ENCODE measurements at regions not wholly inside any gene's neighbourhood (a gene's known extent, or its start where the extent isn't known, plus 50 kb on each side); places are given as distances from the start of the nearest gene placed in this dataset.

GRCh38 chr10:25114036-25114411, 60.8 kb upstream of the GPR158 start:
- peak overlapping the region; percentile 33 for H3K18ac ChIP-seq (ENCODE audit: low read length)
- no peak overlapping the region for H3K14ac ChIP-seq (ENCODE audit: low read length)
- no peak overlapping the region for H3K27ac ChIP-seq (replicated peaks; ENCODE audit: low read length)
- DNase-seq (ENCODE audit: low spot score), result no peak
- no peaks in the 10 kb centered on the region for H3K9me3 ChIP-seq (replicated peaks in 1 of 2; ENCODE audit: control insufficient read depth in 2 of 2, insufficient read depth in 1 of 2, low read depth in 1 of 2, low read length in 2 of 2)
- no peak overlapping the region for H2AFZ ChIP-seq (ENCODE audit: low read length)
- H3K4ac ChIP-seq (ENCODE audit: low read length), result no peak overlapping the region
- no peak overlapping the region for H4K8ac ChIP-seq (ENCODE audit: low read depth, low read length)
- no peak overlapping the region for H2BK5ac ChIP-seq (ENCODE audit: low read length)
- H4K91ac ChIP-seq (ENCODE audit: low read depth, low read length, poor library complexity), result no peak overlapping the region
- H3K4me3 ChIP-seq (ENCODE audit: low read length in 2 of 2), result no peak overlapping the region
- WGBS, 2 donors (ENCODE audit: extremely low coverage in 2 of 2, insufficient read length in 2 of 2, insufficient replicate concordance in 1 of 2), result no CpG with 5 or more reads among the region's 2 CpGs
- no peak overlapping the region for H3K9ac ChIP-seq (ENCODE audit: low read depth, low read length, poor library complexity)
- peaks cover 12 to 17% of the 10 kb centered on the region in 2 donors for H3K4me1 ChIP-seq (ENCODE audit: control insufficient read depth in 2 of 2, insufficient read depth in 1 of 2, low read depth in 1 of 2, low read length in 2 of 2)
- H3K4me2 ChIP-seq (ENCODE audit: insufficient read depth, low read length, poor library complexity, severe bottlenecking), result no peak overlapping the region
- no peak overlapping the region for H2BK15ac ChIP-seq (ENCODE audit: low read length)
- H3K27me3 ChIP-seq (ENCODE audit: control insufficient read depth in 3 of 3, insufficient read depth in 3 of 3, low read depth in 1 of 3, low read length in 3 of 3), result no peaks in the 10 kb centered on the region
- H3K36me3 ChIP-seq (replicated peaks in 1 of 2; ENCODE audit: control insufficient read depth in 2 of 2, insufficient read depth in 2 of 2, low read length in 2 of 2), result no peaks in the 10 kb centered on the region
- no peak overlapping the region for H2BK12ac ChIP-seq (ENCODE audit: low read length)
- H3K23ac ChIP-seq (ENCODE audit: low read depth, low read length, poor library complexity), result no peak overlapping the region
- H2BK120ac ChIP-seq (ENCODE audit: low read depth, low read length), result no peak overlapping the region
- H3K79me1 ChIP-seq (ENCODE audit: low read depth, low read length), result no peaks in the 10 kb centered on the region
- no peak overlapping the region for H2AK5ac ChIP-seq (ENCODE audit: low read depth, low read length)

- Histone ChIP-seq H2BK5ac (ENCODE audit: low read length) (no peak overlapping the region), H3K36me3 (replicated peaks in 1 of 2; ENCODE audit: control insufficient read depth in 2 of 2, insufficient read depth in 2 of 2, low read length in 2 of 2) (no peaks in the 10 kb centered on the region), H2BK15ac (ENCODE audit: low read length) (no peak overlapping the region), H3K4me2 (ENCODE audit: insufficient read depth, low read length, poor library complexity, severe bottlenecking) (no peak overlapping the region), H3K9ac (ENCODE audit: low read depth, low read length, poor library complexity) (no peak overlapping the region), H4K91ac (ENCODE audit: low read depth, low read length, poor library complexity) (no peak overlapping the region), H3K79me1 (ENCODE audit: low read depth, low read length) (no peaks in the 10 kb centered on the region), H3K4me1 (ENCODE audit: control insufficient read depth in 2 of 2, insufficient read depth in 1 of 2, low read depth in 1 of 2, low read length in 2 of 2) (peaks cover 12 to 17% of the 10 kb centered on the region in 2 donors), H3K27ac (replicated peaks; ENCODE audit: low read length) (no peak overlapping the region), H2BK12ac (ENCODE audit: low read length) (no peak overlapping the region), H2AK5ac (ENCODE audit: low read depth, low read length) (no peak overlapping the region), H3K27me3 (ENCODE audit: control insufficient read depth in 3 of 3, insufficient read depth in 3 of 3, low read depth in 1 of 3, low read length in 3 of 3) (no peaks in the 10 kb centered on the region), H3K14ac (ENCODE audit: low read length) (no peak overlapping the region), H4K8ac (ENCODE audit: low read depth, low read length) (no peak overlapping the region), H3K18ac (ENCODE audit: low read length) (no peak overlapping the region), H3K4ac (ENCODE audit: low read length) (no peak overlapping the region), H2AFZ (ENCODE audit: low read length) (no peak overlapping the region), H3K9me3 (replicated peaks in 1 of 2; ENCODE audit: control insufficient read depth in 2 of 2, insufficient read depth in 1 of 2, low read depth in 1 of 2, low read length in 2 of 2) (peaks cover 0 to 6% of the 10 kb centered on the region in 2 donors), H3K4me3 (ENCODE audit: low read length in 2 of 2) (no peak overlapping the region), H2BK120ac (ENCODE audit: low read depth, low read length) (no peak overlapping the region), H3K23ac (ENCODE audit: low read depth, low read length, poor library complexity) (no peak overlapping the region)
- no peak for DNase-seq (ENCODE audit: low spot score)
- WGBS, 2 donors (ENCODE audit: extremely low coverage in 2 of 2, insufficient read length in 2 of 2, insufficient replicate concordance in 1 of 2), result no CpG with 5 or more reads among the region's 6 CpGs
Measured at GRCh38 chr10:25117757-25118156, 57.0 kb upstream of the GPR158 start.

- Histone ChIP-seq H2BK120ac (ENCODE audit: low read depth, low read length) (no peak overlapping the region), H3K27me3 (ENCODE audit: control insufficient read depth in 3 of 3, insufficient read depth in 3 of 3, low read depth in 1 of 3, low read length in 3 of 3) (no peaks in the 10 kb centered on the region), H3K4me1 (ENCODE audit: control insufficient read depth in 2 of 2, insufficient read depth in 1 of 2, low read depth in 1 of 2, low read length in 2 of 2) (peaks cover 8 to 14% of the 10 kb centered on the region in 2 donors), H3K4me2 (ENCODE audit: insufficient read depth, low read length, poor library complexity, severe bottlenecking) (no peak overlapping the region), H3K4ac (ENCODE audit: low read length) (no peak overlapping the region), H3K27ac (replicated peaks; ENCODE audit: low read length) (no peak overlapping the region), H2AK5ac (ENCODE audit: low read depth, low read length) (no peak overlapping the region), H3K79me1 (ENCODE audit: low read depth, low read length) (no peaks in the 10 kb centered on the region), H3K4me3 (ENCODE audit: low read length in 2 of 2) (no peak overlapping the region), H3K14ac (ENCODE audit: low read length) (no peak overlapping the region), H3K9me3 (replicated peaks in 1 of 2; ENCODE audit: control insufficient read depth in 2 of 2, insufficient read depth in 1 of 2, low read depth in 1 of 2, low read length in 2 of 2) (peaks cover 0 to 6% of the 10 kb centered on the region in 2 donors), H2BK5ac (ENCODE audit: low read length) (no peak overlapping the region), H3K9ac (ENCODE audit: low read depth, low read length, poor library complexity) (no peak overlapping the region), H2BK15ac (ENCODE audit: low read length) (no peak overlapping the region), H3K36me3 (replicated peaks in 1 of 2; ENCODE audit: control insufficient read depth in 2 of 2, insufficient read depth in 2 of 2, low read length in 2 of 2) (no peaks in the 10 kb centered on the region), H2AFZ (ENCODE audit: low read length) (no peak overlapping the region), H3K18ac (ENCODE audit: low read length) (no peak overlapping the region), H4K8ac (ENCODE audit: low read depth, low read length) (no peak overlapping the region), H3K23ac (ENCODE audit: low read depth, low read length, poor library complexity) (no peak overlapping the region), H2BK12ac (ENCODE audit: low read length) (no peak overlapping the region), H4K91ac (ENCODE audit: low read depth, low read length, poor library complexity) (no peak overlapping the region)
- no CpG with 5 or more reads among the region's 3 CpGs for WGBS, 2 donors (ENCODE audit: extremely low coverage in 2 of 2, insufficient read length in 2 of 2, insufficient replicate concordance in 1 of 2)
- DNase-seq (ENCODE audit: low spot score), result no peak
Measured at GRCh38 chr10:25120188-25120587, 54.6 kb upstream of the GPR158 start.

All from neuronal stem cell (in vitro differentiated cells).